Activated naive CD4-positive, alpha-beta T cell treated with anti-CD3 and anti-CD28 coated beads, Interleukin-2, amount 10 ng/mL, durations not matched to agents 7 days and 5 days (primary cell): ENCODE measurements at regions not wholly inside any gene's neighbourhood (a gene's known extent, or its start where the extent isn't known, plus 50 kb on each side); places are given as distances from the start of the nearest gene placed in this dataset.
"Not testable (repeated sequence)": the region's sequence is repeated elsewhere in the genome, so short reads cannot be mapped to it uniquely, and the experiment has no call there.

Experiments
- CTCF ChIA-PET: fragments of 350-600 bp; sonication (Branson Sonifier 250); formaldehyde crosslinking; loops from one replicate; lab custom pipeline; 2021; ENCODE audit warnings: antibody characterized with exemption; lab: Charles Lee
- DNase-seq: peaks from one replicate; pipeline ENCODE4 v3.0.0-alpha.2; 2020
- H3K27ac Mint-ChIP-seq: one replicate; pipeline ENCODE4 v1.8.0; 2021; ENCODE audit warnings: mild to moderate bottlenecking, moderate library complexity, mixed read lengths
- H3K27me3 Mint-ChIP-seq: one replicate; pipeline ENCODE4 v1.8.0; 2021; ENCODE audit warnings: mild to moderate bottlenecking, mixed read lengths
- H3K36me3 Mint-ChIP-seq: one replicate; pipeline ENCODE4 v1.8.0; 2021; ENCODE audit warnings: mixed read lengths
- H3K4me1 Mint-ChIP-seq: one replicate; pipeline ENCODE4 v1.8.0; 2021; ENCODE audit warnings: mixed read lengths
- H3K4me3 Mint-ChIP-seq: one replicate; pipeline ENCODE4 v1.8.0; 2021; ENCODE audit warnings: mild to moderate bottlenecking, moderate library complexity, mixed read lengths
- H3K9me3 Mint-ChIP-seq: one replicate; pipeline ENCODE4 v1.8.0; 2021; ENCODE audit warnings: mixed read lengths

GRCh38 chrX:20718592-20719380 is 452.1 kb upstream of the RPS6KA3 start:
- Mint-ChIP-seq H3K27me3 (no peaks in the 10 kb centered on the region), H3K9me3 (no peaks in the 10 kb centered on the region), H3K4me1 (no peaks in the 10 kb centered on the region), H3K4me3 (no peak overlapping the region), H3K36me3 (no peaks in the 10 kb centered on the region), H3K27ac (no peak overlapping the region)
- no peak for DNase-seq
- CTCF ChIA-PET = no interaction called here

GRCh38 chrX:20715176-20715575 is 448.5 kb upstream of the RPS6KA3 start:
- Mint-ChIP-seq H3K27ac (no peak overlapping the region), H3K4me1 (no peaks in the 10 kb centered on the region), H3K36me3 (no peaks in the 10 kb centered on the region), H3K27me3 (no peaks in the 10 kb centered on the region), H3K9me3 (no peaks in the 10 kb centered on the region), H3K4me3 (no peak overlapping the region)
- no peak for DNase-seq
- CTCF ChIA-PET = no interaction called here

- Mint-ChIP-seq H3K27ac (no peak overlapping the region), H3K27me3 (no peaks in the 10 kb centered on the region), H3K4me3 (no peak overlapping the region), H3K36me3 (no peaks in the 10 kb centered on the region), H3K4me1 (no peaks in the 10 kb centered on the region), H3K9me3 (no peaks in the 10 kb centered on the region)
- DNase-seq = no peak
- CTCF ChIA-PET = no interaction called here
Observed at GRCh38 chrX:20712811-20713210, 446.1 kb upstream of the RPS6KA3 start.

- CTCF ChIA-PET = no interaction called here
- Mint-ChIP-seq H3K27ac (no peak overlapping the region), H3K27me3 (no peaks in the 10 kb centered on the region), H3K36me3 (no peaks in the 10 kb centered on the region), H3K4me3 (no peak overlapping the region), H3K9me3 (no peaks in the 10 kb centered on the region), H3K4me1 (no peaks in the 10 kb centered on the region)
- no peak for DNase-seq
Observed at GRCh38 chrX:20711366-20711765, 444.7 kb upstream of the RPS6KA3 start.

GRCh38 chrX:20693078-20693477 is 426.4 kb upstream of the RPS6KA3 start:
- DNase-seq = no peak
- no peaks in the 10 kb centered on the region for H3K4me1 Mint-ChIP-seq
- CTCF ChIA-PET = no interaction called here
- no peak overlapping the region for H3K4me3 Mint-ChIP-seq
- no peaks in the 10 kb centered on the region for H3K9me3 Mint-ChIP-seq
- no peaks in the 10 kb centered on the region for H3K36me3 Mint-ChIP-seq
- H3K27me3 Mint-ChIP-seq = no peaks in the 10 kb centered on the region
- no peak overlapping the region for H3K27ac Mint-ChIP-seq

- CTCF ChIA-PET = no interaction called here
- Mint-ChIP-seq H3K9me3 (no peaks in the 10 kb centered on the region), H3K4me3 (no peak overlapping the region)
Observed at GRCh38 chrX:20686256-20686655, 419.5 kb upstream of the RPS6KA3 start.

GRCh38 chrX:20685652-20686051 is 418.9 kb upstream of the RPS6KA3 start:
- no peaks in the 10 kb centered on the region for H3K4me1 Mint-ChIP-seq
- H3K4me3 Mint-ChIP-seq = no peak overlapping the region
- DNase-seq = no peak
- H3K27ac Mint-ChIP-seq = no peak overlapping the region
- no peaks in the 10 kb centered on the region for H3K9me3 Mint-ChIP-seq
- no peaks in the 10 kb centered on the region for H3K36me3 Mint-ChIP-seq
- CTCF ChIA-PET = no interaction called here
- H3K27me3 Mint-ChIP-seq = peaks cover 3% of the 10 kb centered on the region

More at GRCh38 chrX:20686256-20686655, 419.5 kb upstream of the RPS6KA3 start:
- H3K4me1 Mint-ChIP-seq = no peaks in the 10 kb centered on the region
- DNase-seq = no peak
- no peak overlapping the region for H3K27ac Mint-ChIP-seq
- peaks cover 3% of the 10 kb centered on the region for H3K27me3 Mint-ChIP-seq
- no peaks in the 10 kb centered on the region for H3K36me3 Mint-ChIP-seq

- CTCF ChIA-PET = no interaction called here
- no peak overlapping the region for H3K4me3 Mint-ChIP-seq
- DNase-seq = no peak
- H3K27me3 Mint-ChIP-seq = peaks cover 3% of the 10 kb centered on the region
- no peak overlapping the region for H3K27ac Mint-ChIP-seq
- H3K9me3 Mint-ChIP-seq = no peaks in the 10 kb centered on the region
- no peaks in the 10 kb centered on the region for H3K36me3 Mint-ChIP-seq
- H3K4me1 Mint-ChIP-seq = no peaks in the 10 kb centered on the region
Observed at GRCh38 chrX:20681683-20682082, 415.0 kb upstream of the RPS6KA3 start.

- DNase-seq = no peak
- CTCF ChIA-PET = interaction anchor here (0.6 kb wide), 1 partner anchor 495 kb away, joined by 3 read pairs; no protein-coding TSS in a partner anchor
- Mint-ChIP-seq H3K9me3 (no peaks in the 10 kb centered on the region), H3K4me3 (no peak overlapping the region), H3K36me3 (no peaks in the 10 kb centered on the region), H3K27ac (no peak overlapping the region), H3K4me1 (no peaks in the 10 kb centered on the region), H3K27me3 (peaks cover 3% of the 10 kb centered on the region)
Observed at GRCh38 chrX:20680998-20681397, 414.3 kb upstream of the RPS6KA3 start.

- no peak overlapping the region for H3K4me3 Mint-ChIP-seq
- no peaks in the 10 kb centered on the region for H3K27me3 Mint-ChIP-seq
- H3K9me3 Mint-ChIP-seq = no peaks in the 10 kb centered on the region
- CTCF ChIA-PET = no interaction called here
- DNase-seq = no peak
- H3K36me3 Mint-ChIP-seq = no peaks in the 10 kb centered on the region
- no peak overlapping the region for H3K27ac Mint-ChIP-seq
- no peaks in the 10 kb centered on the region for H3K4me1 Mint-ChIP-seq
Observed at GRCh38 chrX:20672476-20672875, 405.8 kb upstream of the RPS6KA3 start.

GRCh38 chrX:20671746-20672145 is 405.0 kb upstream of the RPS6KA3 start:
- H3K36me3 Mint-ChIP-seq, DNase-seq, CTCF ChIA-PET, H3K9me3 Mint-ChIP-seq, H3K27me3 Mint-ChIP-seq, H3K27ac Mint-ChIP-seq, H3K4me1 Mint-ChIP-seq, H3K4me3 Mint-ChIP-seq: not testable (repeated sequence)

- no peak overlapping the region for H3K4me3 Mint-ChIP-seq
- H3K36me3 Mint-ChIP-seq = no peaks in the 10 kb centered on the region
- no peaks in the 10 kb centered on the region for H3K27me3 Mint-ChIP-seq
- no peaks in the 10 kb centered on the region for H3K9me3 Mint-ChIP-seq
- no peaks in the 10 kb centered on the region for H3K4me1 Mint-ChIP-seq
- CTCF ChIA-PET = no interaction called here
- H3K27ac Mint-ChIP-seq = no peak overlapping the region
- no peak for DNase-seq
Observed at GRCh38 chrX:20670611-20671010, 403.9 kb upstream of the RPS6KA3 start.

- H3K4me3 Mint-ChIP-seq = no peak overlapping the region
- CTCF ChIA-PET = no interaction called here
Observed at GRCh38 chrX:20668550-20668949, 401.8 kb upstream of the RPS6KA3 start.

GRCh38 chrX:20666331-20666730 is 399.6 kb upstream of the RPS6KA3 start:
- Mint-ChIP-seq H3K9me3 (no peaks in the 10 kb centered on the region), H3K4me3 (no peak overlapping the region), H3K27me3 (no peaks in the 10 kb centered on the region), H3K4me1 (no peaks in the 10 kb centered on the region), H3K36me3 (no peaks in the 10 kb centered on the region), H3K27ac (no peak overlapping the region)
- CTCF ChIA-PET = no interaction called here
- DNase-seq = no peak

More at GRCh38 chrX:20668550-20668949, 401.8 kb upstream of the RPS6KA3 start:
- no peak overlapping the region for H3K27ac Mint-ChIP-seq
- H3K27me3 Mint-ChIP-seq = no peaks in the 10 kb centered on the region
- H3K36me3 Mint-ChIP-seq = no peaks in the 10 kb centered on the region
- no peaks in the 10 kb centered on the region for H3K9me3 Mint-ChIP-seq
- DNase-seq = no peak
- no peaks in the 10 kb centered on the region for H3K4me1 Mint-ChIP-seq

GRCh38 chrX:20665481-20665880 is 398.8 kb upstream of the RPS6KA3 start:
- Mint-ChIP-seq H3K36me3 (no peaks in the 10 kb centered on the region), H3K27ac (no peak overlapping the region), H3K4me1 (no peaks in the 10 kb centered on the region), H3K27me3 (no peaks in the 10 kb centered on the region), H3K9me3 (no peaks in the 10 kb centered on the region), H3K4me3 (no peak overlapping the region)
- no peak for DNase-seq
- CTCF ChIA-PET = no interaction called here
